GM20431 (cell line): ENCODE measurements at regions not wholly inside any gene's neighbourhood (a gene's known extent, or its start where the extent isn't known, plus 50 kb on each side); places are given as distances from the start of the nearest gene placed in this dataset.

Source experiments
- in situ Hi-C: fragments of 300-500 bp; cut with MseI, MboI; formaldehyde crosslinking; loops from one replicate; pipeline ENCODE4 v1.15.0; 2020; ENCODE audit warnings: low sequenced_read_pairs; ENCODE audit not compliant: unreplicated experiment

DNA sequence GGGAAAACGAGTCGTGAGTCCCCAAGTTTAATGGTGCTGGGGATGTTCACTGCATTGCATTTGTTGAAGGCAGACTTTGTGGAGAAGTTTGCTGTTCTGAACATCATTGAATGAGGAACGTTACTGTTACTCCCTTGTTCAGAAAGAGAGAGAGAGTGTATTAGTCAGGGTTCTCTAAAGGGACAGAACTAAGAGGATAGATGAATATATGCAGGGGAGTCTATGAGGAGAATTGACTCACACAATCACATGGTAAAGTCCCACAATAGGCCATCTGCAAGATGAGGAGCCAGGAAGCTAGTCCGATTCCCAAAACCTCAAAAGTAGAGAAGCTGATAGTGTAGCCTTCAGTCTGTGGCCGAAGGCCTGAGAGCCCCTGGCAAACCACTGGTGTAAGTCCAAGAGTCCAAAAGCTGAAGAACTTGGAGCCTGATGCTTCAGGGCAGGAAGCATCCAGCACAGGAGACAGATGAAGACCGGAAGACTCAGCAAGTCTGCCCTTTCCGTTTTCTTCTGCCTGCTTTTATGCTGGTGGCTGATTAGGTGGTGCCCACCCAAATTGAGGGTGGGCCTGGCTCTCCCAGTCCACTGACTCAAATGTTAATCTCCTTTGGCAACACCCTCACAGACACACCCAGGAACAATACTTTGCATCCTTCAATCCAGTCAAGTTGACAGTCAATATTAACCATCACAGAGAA, 223.5 kb upstream of the PCSK2 start:
- in situ Hi-C loops, result no loop called here

GRCh38 chr20:17010181-17010580, 216.7 kb upstream of the PCSK2 start:
- in situ Hi-C loops, result no loop called here

DNA sequence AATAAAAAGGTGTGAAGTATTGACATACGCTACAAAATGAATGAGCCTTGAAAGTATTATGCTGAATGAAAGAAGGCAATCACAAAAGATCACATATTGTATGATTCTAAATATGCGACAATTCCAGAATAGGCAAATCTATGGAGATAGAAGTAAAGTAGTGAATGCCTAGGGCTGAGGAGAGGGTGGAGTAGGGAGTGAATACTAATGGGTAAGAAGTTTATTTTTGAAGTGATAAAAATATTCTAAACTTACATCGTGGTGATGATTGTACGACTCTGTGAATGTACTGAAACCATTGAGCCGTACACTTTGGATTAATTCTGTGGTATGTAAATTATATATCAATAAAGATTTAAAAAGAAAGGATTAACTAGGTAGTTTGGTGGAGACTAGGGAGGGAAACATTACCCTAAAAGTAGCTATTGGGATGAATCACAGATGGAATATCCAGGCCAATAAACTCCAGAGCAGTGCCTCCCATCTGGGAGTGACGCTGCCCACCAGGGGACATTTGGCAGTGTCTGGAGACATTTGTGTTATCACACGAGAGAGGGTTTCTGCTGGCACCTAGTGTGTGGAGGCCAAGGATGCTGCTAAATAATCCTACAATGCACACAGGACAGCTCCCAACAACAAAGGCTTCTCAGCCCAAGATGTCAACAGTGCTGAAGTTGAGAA, 214.2 kb upstream of the PCSK2 start:
- in situ Hi-C loops, result no loop called here

DNA sequence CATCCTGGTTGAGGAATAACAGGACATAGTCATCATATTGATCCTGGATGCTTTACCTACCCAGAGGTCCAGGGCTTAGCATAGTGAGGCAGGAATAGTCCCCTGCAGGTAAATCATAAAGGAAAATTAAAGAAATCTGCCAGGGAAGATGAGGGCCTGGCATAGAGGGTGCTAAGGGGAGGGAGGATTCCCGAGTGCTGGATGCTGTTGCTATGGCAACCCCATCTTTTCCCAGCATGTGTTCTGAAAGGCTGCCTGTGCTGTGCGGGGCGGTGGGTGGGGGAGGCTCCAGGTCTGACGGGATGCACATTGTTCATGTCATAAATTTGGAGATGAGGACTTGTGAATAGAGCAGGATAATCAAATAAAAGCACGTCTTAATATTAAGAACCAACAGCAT, 212.6 kb upstream of the PCSK2 start:
- in situ Hi-C loops, result no loop called here

- in situ Hi-C loops, result no loop called here
Observed at GRCh38 chr20:17014756-17015366, 212.0 kb upstream of the PCSK2 start.

DNA sequence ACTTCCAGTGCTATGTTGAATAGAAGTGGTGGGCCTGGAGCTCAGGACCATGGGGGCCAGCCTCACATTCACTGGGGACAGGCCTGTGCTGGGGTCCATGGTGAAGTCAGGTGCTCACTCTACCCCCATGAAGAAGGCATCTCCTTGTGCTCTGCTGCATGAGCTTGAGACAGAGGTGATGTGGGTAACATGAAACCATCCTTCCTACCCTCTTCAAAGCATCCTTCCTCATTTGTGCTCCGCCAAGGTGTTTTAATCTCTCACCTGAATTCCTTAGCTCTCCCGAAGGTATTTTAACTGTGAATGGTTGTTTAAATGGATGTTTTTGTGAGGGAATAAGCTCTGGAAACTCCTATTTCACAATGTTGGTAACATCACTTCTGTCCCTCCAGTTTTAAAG, 209.6 kb upstream of the PCSK2 start:
- in situ Hi-C loops, result no loop called here

DNA sequence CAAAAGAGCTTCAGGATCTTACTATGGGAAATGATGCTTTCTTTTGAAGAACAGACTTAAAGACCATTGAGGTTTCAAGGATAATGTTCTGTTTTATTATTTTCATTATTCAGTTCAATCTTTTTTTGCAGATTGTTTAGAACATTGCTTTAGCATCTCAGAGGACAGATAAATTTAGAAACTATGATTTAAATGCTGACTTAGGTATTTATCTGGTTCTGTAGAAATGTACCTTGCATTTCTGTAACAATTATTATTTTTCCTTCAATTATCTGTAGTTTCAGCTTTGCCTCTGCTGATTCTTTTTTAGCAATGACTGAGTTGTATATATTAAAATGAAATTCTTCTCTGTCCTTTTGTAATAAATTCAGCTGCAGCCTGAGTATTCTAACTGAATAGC, 205.4 kb upstream of the PCSK2 start:
- in situ Hi-C loops, result no loop called here

DNA sequence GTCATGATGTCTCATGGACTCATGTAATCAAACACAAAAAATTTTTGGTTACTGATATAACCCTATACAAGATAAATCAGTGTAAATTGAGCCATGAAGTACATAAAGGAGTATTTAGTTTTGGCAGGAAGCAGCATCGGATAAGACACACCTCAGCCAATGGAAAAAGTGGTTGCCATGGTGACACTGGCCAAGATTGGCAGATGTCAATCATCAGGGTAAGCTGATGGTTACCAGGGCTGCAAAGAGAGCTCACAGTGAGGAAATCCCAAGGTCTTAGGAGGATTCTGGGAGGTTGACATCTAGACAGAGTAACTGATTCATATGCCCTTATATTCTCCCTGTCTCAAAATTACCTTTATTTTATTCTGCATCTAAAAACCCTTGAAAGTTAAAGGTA, 203.8 kb upstream of the PCSK2 start:
- in situ Hi-C loops, result no loop called here

GRCh38 chr20:17023806-17024205, 203.0 kb upstream of the PCSK2 start:
- in situ Hi-C loops, result no loop called here

GRCh38 chr20:17024513-17025119, 202.2 kb upstream of the PCSK2 start:
- in situ Hi-C loops, result no loop called here

GRCh38 chr20:17026346-17026745, 200.5 kb upstream of the PCSK2 start:
- in situ Hi-C loops, result no loop called here

DNA sequence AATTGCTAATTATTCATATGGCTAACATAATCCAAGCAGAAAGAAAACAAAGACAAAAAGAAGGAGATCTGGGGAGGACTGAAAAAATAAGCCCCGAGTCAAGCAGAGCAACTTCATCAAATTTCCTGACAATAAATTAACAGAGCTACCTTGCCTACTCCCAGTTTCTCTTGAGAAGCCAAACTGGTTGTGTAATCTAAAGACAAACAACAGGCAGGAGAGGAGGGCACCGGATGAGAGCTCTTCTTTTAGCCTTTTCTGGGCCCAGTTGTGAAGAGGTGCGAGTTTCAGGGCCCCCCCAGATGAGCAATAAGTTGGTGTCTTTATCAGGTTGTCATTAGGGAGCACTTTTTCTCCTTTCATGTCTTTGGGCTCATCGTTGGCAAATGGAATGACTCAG, 197.1 kb upstream of the PCSK2 start:
- in situ Hi-C loops, result no loop called here

DNA sequence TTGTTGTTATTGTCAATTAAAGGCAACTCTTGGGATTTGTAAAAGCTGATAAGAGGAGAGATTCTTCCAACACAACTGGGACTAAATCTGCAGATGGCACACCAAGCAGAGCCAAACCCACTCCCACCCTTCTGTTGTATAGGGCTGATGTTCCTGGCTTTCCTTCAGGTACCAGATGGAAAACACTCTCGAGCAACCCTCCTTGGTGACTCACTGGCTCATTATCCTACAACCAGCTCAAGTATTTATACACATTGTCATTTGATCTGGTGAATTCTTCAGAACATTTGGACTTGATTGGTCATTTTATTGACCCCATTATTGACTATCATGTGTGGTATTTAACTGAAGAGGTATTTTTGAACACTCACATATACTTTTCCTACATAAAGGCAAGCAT, 190.3 kb upstream of the PCSK2 start:
- in situ Hi-C loops, result no loop called here

DNA sequence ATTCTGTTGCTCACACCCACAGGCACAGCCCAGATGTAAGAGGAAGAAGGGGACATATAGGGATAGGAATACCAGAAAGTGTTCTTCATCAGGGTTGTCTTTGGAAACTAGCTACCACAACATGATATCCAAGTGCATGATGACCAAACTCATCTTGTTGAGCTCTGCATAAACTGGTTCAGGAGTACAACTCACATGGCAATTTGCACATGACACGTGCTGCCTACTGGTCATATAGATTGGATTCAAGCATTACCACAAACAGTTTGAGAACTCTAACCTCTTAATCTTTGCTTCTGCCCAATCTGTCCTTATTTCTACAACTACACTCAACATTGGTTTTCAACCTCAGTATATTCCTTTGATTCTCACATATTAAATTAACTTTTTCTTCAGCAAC, 184.7 kb upstream of the PCSK2 start:
- in situ Hi-C loops, result no loop called here

DNA sequence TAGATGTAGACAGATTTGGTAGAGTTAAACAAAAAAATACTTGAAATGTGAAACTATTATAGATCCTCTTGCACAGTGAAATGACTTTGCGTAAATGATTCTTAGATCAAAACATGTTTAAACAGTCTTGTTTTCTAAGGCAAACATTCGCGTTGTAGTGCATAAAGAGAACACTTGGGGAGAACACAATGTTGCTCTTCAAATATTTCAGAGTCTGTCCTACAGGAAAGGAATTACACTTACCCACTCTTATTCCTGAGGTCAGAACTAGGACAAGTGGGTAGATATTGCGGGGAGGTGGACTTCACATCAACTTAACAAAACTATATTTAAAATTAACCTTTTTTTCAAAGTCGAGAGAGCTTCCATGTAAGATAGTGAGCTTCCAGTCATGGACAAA, 183.5 kb upstream of the PCSK2 start:
- in situ Hi-C loops, result no loop called here

GRCh38 chr20:17044891-17045290, 181.9 kb upstream of the PCSK2 start:
- in situ Hi-C loops, result no loop called here

- in situ Hi-C loops, result no loop called here
Observed at GRCh38 chr20:17059465-17059864, 167.4 kb upstream of the PCSK2 start.

- in situ Hi-C loops, result no loop called here
Observed at GRCh38 chr20:17061715-17062114, 165.1 kb upstream of the PCSK2 start.

DNA sequence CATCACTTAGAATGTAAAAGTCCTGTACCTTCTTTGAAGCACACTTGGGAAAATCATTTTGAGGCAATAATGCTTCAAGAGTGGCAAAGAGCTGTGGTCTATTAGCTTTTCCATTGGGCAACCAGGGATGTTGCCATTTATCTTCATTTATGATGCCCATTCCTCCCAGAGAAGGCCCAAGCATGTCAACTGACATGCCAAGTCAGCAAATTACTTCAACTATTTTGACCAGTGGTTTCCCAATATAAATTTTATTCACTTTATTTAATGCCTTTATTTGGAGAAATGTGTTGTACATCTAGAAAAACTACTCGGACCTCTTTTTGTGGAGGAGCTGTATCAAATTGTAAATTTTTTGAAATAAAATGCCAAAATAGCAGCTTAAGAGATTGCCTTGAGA, 164.1 kb upstream of the PCSK2 start:
- in situ Hi-C loops, result no loop called here

- in situ Hi-C loops, result no loop called here
Observed at GRCh38 chr20:17066902-17067301, 159.9 kb upstream of the PCSK2 start.

DNA sequence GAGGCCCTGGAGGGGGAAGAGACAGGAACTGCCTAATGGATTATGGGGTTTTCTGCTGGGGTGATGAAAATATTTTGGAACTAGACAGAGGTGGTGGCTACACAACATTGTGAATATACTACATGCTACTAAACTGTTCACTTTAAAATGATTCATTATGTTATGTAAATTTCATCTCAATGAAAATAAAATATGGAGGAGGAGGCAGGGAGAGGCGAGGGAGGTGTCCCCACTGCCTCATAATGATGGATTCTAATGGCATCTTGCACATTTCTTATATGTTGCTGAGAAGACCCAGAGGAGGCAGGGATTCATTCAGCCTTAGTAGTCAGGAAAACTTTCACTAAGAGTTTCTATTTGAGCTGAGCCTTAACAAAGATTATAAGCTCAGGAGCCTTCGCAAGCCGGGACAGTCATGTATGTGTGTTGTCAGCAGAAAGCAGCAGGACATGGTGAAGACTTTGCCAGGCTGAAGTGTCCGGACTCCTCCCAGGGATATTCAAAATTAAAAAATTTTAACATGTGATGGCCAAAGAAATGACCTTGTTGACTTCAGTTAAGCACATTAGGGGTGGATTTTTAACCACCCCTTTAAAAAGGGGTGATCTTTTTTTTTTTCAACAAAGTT, 158.6 kb upstream of the PCSK2 start:
- in situ Hi-C loops, result no loop called here
